ENCODE measurements at regions not wholly inside any gene's neighbourhood (a gene's known extent, or its start where the extent isn't known, plus 50 kb on each side); places are given as distances from the start of the nearest gene placed in this dataset.

DNA sequence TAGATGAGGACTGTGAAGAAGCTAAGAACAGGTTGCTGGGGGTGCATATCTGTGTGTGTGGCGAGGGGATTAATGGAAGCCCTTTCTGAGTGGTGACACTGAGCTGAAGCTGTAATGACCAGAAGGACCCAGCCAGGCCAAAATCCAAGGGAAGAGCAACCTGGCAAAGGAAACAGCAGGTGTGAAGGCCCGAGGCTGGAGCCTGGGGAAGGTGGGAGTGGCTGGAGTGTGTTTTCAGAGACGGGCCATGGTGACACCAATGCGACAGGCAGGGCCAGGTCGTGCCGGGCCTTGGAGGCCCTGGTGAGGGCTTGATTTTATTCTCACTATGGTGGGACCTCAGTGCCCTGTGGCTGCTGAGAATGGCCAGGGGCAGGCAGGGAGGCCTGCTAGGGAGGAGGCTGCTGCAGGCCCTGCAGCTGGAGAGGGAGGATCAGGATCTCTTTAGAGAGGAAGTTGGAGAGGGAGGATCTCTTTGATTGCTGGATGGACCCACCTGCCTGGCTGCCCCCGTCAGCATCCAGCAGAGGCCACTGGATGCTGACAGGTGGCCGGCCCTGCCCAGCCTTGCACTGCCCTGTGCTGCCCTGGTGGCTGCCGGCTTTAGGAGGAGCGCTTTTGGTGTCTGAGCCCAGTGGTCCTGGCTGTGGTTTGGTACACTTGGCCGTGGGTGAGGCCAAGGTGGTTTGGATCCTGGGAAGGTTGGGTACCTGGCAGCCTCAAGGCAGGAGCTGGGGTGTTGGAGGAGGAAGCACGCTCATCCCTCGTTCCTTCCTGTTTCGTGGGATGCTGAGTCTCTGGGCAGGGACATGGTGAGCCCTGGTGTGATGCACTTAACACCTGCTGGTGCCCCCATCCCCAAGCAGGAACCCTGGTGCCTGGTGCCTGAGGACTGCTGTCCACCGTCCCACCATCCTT is 188.3 kb downstream of the SEC14L1 start:
- H3K4me2 ChIP-seq (ENCODE audit: insufficient read depth, low read length): no peak overlapping the region
- WGBS (ENCODE audit: insufficient coverage, low coverage, missing lambda C conversion rate): 66% methylated on average over 13 of the region's 15 CpGs
- peaks cover 50% of the 10 kb centered on the region for H4K20me1 ChIP-seq (replicated peaks; ENCODE audit: control insufficient read depth, insufficient read depth, low read length)
- H3K27ac ChIP-seq (ENCODE audit: extremely low read depth, low read depth, low read length): no peak overlapping the region
- no peak overlapping the region for H3K4me3 ChIP-seq
- H3K9me1 ChIP-seq (ENCODE audit: control insufficient read depth, insufficient read depth, low read length): peaks cover 3% of the 10 kb centered on the region
- POLR2A ChIA-PET: interaction anchor here (0.6 to 1.6 kb wide), 4 partner anchors 17 to 380 kb away, joined by 3 to 4 read pairs (median 4); no protein-coding TSS in a partner anchor
- H3K9me3 ChIP-seq (replicated peaks; ENCODE audit: control insufficient read depth, insufficient read depth, low read depth, low read length): 0 out of 2 replicates have a peak, but pooled peaks cover 1% of the 10 kb centered on the region
- ATAC-seq: no peak
- DNase-seq (ENCODE audit: extremely low read depth in 1 of 4, low spot score in 3 of 4): no peak
- no peak overlapping the region for H3K9ac ChIP-seq (ENCODE audit: insufficient read depth in 1 of 2, low read depth in 2 of 2, low read length in 2 of 2)
- peaks cover 15 to 53% of the 10 kb centered on the region in 2 experiments for H3K4me1 ChIP-seq (replicated peaks in 1 of 2; ENCODE audit: control insufficient read depth in 2 of 2, insufficient read depth in 2 of 2, low read length in 2 of 2)
- CTCF ChIA-PET (ENCODE audit: low intra/inter-chr PET ratio): no interaction called here
- TF ChIP-seq XRCC5 (IDR thresholded peaks at IDR 0.05; ENCODE audit: low read depth, low read length): no peak
- TF ChIP-seq, protein P1, sequence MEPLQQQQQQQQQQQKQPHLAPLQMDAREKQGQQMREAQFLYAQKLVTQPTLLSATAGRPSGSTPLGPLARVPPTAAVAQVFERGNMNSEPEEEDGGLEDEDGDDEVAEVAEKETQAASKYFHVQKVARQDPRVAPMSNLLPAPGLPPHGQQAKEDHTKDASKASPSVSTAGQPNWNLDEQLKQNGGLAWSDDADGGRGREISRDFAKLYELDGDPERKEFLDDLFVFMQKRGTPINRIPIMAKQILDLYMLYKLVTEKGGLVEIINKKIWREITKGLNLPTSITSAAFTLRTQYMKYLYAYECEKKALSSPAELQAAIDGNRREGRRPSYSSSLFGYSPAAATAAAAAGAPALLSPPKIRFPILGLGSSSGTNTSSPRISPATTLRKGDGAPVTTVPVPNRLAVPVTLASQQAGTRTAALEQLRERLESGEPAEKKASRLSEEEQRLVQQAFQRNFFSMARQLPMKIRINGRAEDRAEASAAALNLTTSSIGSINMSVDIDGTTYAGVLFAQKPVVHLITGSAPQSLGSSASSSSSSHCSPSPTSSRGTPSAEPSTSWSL (CRISPR knock-in tag; IDR thresholded peaks at IDR 0.05; ENCODE audit: borderline replicate concordance): no peak
- TF ChIP-seq HEY1 (CRISPR knock-in tag; IDR thresholded peaks at IDR 0.05; ENCODE audit: borderline replicate concordance): no peak
- no peak for TF ChIP-seq GTF2E2 (tag; IDR thresholded peaks at IDR 0.05)
- TF ChIP-seq, protein P2, sequence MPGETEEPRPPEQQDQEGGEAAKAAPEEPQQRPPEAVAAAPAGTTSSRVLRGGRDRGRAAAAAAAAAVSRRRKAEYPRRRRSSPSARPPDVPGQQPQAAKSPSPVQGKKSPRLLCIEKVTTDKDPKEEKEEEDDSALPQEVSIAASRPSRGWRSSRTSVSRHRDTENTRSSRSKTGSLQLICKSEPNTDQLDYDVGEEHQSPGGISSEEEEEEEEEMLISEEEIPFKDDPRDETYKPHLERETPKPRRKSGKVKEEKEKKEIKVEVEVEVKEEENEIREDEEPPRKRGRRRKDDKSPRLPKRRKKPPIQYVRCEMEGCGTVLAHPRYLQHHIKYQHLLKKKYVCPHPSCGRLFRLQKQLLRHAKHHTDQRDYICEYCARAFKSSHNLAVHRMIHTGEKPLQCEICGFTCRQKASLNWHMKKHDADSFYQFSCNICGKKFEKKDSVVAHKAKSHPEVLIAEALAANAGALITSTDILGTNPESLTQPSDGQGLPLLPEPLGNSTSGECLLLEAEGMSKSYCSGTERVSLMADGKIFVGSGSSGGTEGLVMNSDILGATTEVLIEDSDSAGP (CRISPR knock-in tag; IDR thresholded peaks at IDR 0.05): no peak
- TF ChIP-seq SRSF9 (IDR thresholded peaks at IDR 0.05; ENCODE audit: borderline replicate concordance, low read depth, low read length): no peak
- no peak for TF ChIP-seq TRIM28 (IDR thresholded peaks at IDR 0.05)
- TF ChIP-seq HNRNPH1 (optimal IDR thresholded peaks at IDR 0.05; ENCODE audit: low read depth, low read length): no peak
- no peak for TF ChIP-seq KLF13 (tag; IDR thresholded peaks at IDR 0.05; ENCODE audit: borderline replicate concordance, low read depth)
- TF ChIP-seq, protein P3, sequence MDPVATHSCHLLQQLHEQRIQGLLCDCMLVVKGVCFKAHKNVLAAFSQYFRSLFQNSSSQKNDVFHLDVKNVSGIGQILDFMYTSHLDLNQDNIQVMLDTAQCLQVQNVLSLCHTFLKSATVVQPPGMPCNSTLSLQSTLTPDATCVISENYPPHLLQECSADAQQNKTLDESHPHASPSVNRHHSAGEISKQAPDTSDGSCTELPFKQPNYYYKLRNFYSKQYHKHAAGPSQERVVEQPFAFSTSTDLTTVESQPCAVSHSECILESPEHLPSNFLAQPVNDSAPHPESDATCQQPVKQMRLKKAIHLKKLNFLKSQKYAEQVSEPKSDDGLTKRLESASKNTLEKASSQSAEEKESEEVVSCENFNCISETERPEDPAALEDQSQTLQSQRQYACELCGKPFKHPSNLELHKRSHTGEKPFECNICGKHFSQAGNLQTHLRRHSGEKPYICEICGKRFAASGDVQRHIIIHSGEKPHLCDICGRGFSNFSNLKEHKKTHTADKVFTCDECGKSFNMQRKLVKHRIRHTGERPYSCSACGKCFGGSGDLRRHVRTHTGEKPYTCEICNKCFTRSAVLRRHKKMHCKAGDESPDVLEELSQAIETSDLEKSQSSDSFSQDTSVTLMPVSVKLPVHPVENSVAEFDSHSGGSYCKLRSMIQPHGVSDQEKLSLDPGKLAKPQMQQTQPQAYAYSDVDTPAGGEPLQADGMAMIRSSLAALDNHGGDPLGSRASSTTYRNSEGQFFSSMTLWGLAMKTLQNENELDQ (CRISPR knock-in tag; IDR thresholded peaks at IDR 0.05; ENCODE audit: borderline replicate concordance): no peak
- no peak for TF ChIP-seq ZNF668 (CRISPR knock-in tag; IDR thresholded peaks at IDR 0.05)
- TF ChIP-seq, protein P4, sequence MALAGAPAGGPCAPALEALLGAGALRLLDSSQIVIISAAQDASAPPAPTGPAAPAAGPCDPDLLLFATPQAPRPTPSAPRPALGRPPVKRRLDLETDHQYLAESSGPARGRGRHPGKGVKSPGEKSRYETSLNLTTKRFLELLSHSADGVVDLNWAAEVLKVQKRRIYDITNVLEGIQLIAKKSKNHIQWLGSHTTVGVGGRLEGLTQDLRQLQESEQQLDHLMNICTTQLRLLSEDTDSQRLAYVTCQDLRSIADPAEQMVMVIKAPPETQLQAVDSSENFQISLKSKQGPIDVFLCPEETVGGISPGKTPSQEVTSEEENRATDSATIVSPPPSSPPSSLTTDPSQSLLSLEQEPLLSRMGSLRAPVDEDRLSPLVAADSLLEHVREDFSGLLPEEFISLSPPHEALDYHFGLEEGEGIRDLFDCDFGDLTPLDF (CRISPR knock-in tag; IDR thresholded peaks at IDR 0.05): no peak
- no peak for TF ChIP-seq ZC3H4 (CRISPR knock-in tag; IDR thresholded peaks at IDR 0.05; ENCODE audit: borderline replicate concordance)
- in situ Hi-C loops (cut with MboI): no loop called here
- no peaks in the 10 kb centered on the region for H3K27me3 ChIP-seq (ENCODE audit: control insufficient read depth in 2 of 2, insufficient read depth in 2 of 2, low read length in 2 of 2)
- H3K36me3 ChIP-seq (ENCODE audit: control insufficient read depth, insufficient read depth, low read length): peaks cover 18% of the 10 kb centered on the region; the same call in 1 of the 3 replicates
- H3K79me2 ChIP-seq (ENCODE audit: control insufficient read depth, insufficient read depth, low read length): peaks cover 89% of the 10 kb centered on the region
- FAIRE-seq: no peak
- no peak overlapping the region for H2AFZ ChIP-seq (ENCODE audit: low read depth, low read length)
- no TSS peak for BruUV-seq (replicated peaks)
- intact Hi-C loops (cut with micrococcal nuclease): no loop called here
